Lower lobe of right lung (tissue), 2 donors: ENCODE measurements at regions not wholly inside any gene's neighbourhood (a gene's known extent, or its start where the extent isn't known, plus 50 kb on each side); places are given as distances from the start of the nearest gene placed in this dataset.

Source experiments
- ATAC-seq, 2 donors: fragments of 200-7000 bp; cut with Tn5 transposase; one replicate each; pipeline ENCODE4 v1.9.1; 2020 to 2022; ENCODE audit warnings: mild to moderate bottlenecking in 2 of 2, moderate library complexity in 2 of 2
- DNase-seq: peaks from one replicate; pipeline ENCODE4 v3.0.0-alpha.2; 2020
- H3K27ac ChIP-seq: fragments of 200-600 bp; one replicate; pipeline ENCODE4 v1.8.0; 2022
- H3K27me3 ChIP-seq: fragments of 200-600 bp; one replicate; pipeline ENCODE4 v1.8.0; 2022; ENCODE audit warnings: low read depth
- H3K36me3 ChIP-seq: fragments of 200-600 bp; one replicate; pipeline ENCODE4 v1.8.0; 2022; ENCODE audit warnings: mild to moderate bottlenecking
- H3K4me1 ChIP-seq: fragments of 200-600 bp; one replicate; pipeline ENCODE4 v1.8.0; 2022
- H3K4me3 ChIP-seq: fragments of 200-600 bp; one replicate; pipeline ENCODE4 v1.8.0; 2022; ENCODE audit warnings: mild to moderate bottlenecking
- H3K9me3 ChIP-seq: fragments of 200-600 bp; one replicate; pipeline ENCODE4 v1.8.0; 2022
- intact Hi-C: fragments of 100-400 bp; cut with DNase I; formaldehyde crosslinking; loops from one replicate; pipeline ENCODE4 v1.11.0; 2022
- TF ChIP-seq, protein P1 (sequence below): fragments of 200-600 bp; IDR thresholded peaks from one replicate; pipeline ENCODE4 v1.8.0; 2022; ENCODE audit warnings: antibody characterized with exemption, mild to moderate bottlenecking
- donor health status: DM: no; HTN: yes; CAD: no; lungs with severe emphysema.

GRCh38 chr2:21920721-21921120 is 797.0 kb downstream of the TDRD15 start:
- peaks cover 17% of the 10 kb centered on the region for H3K9me3 ChIP-seq
- H3K4me3 ChIP-seq, result no peak overlapping the region
- H3K4me1 ChIP-seq, result no peaks in the 10 kb centered on the region
- no peaks in the 10 kb centered on the region for H3K36me3 ChIP-seq
- DNase-seq (no peak), ATAC-seq (no peak)
- no peaks in the 10 kb centered on the region for H3K27me3 ChIP-seq
- intact Hi-C loops, result no loop called here
- no peak overlapping the region for H3K27ac ChIP-seq
- TF ChIP-seq, protein P1, sequence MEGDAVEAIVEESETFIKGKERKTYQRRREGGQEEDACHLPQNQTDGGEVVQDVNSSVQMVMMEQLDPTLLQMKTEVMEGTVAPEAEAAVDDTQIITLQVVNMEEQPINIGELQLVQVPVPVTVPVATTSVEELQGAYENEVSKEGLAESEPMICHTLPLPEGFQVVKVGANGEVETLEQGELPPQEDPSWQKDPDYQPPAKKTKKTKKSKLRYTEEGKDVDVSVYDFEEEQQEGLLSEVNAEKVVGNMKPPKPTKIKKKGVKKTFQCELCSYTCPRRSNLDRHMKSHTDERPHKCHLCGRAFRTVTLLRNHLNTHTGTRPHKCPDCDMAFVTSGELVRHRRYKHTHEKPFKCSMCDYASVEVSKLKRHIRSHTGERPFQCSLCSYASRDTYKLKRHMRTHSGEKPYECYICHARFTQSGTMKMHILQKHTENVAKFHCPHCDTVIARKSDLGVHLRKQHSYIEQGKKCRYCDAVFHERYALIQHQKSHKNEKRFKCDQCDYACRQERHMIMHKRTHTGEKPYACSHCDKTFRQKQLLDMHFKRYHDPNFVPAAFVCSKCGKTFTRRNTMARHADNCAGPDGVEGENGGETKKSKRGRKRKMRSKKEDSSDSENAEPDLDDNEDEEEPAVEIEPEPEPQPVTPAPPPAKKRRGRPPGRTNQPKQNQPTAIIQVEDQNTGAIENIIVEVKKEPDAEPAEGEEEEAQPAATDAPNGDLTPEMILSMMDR, result no peak

DNA sequence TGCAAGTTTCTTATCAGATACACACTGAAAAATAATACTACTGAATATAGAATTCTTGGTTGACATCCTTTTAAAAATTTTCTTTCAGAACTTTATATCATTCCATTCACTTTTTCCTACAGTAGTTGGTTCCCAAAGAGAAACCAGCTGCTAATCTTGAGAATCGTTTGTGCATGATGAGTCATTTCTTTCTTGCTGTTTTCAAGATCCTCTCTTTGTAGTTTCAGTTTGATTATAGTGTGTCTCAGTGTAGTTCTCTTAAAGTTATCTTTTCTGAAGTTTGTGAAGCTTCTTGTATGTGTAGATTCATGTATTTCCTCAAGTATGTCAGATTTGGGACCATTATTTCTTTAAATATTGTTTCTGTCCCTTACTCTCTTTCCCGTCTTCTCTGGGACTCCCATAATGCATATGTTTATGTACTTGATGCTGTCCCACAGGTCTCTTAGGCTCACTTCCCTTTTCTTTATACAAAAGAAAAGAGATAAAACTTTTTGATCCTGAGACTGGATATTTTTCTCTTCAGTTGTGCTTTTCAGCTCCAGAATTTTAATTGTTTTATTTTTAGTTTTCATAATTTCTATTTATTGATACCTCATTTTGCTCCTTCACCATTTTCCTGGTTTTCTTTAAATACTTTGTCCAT is 801.0 kb downstream of the TDRD15 start:
- TF ChIP-seq, protein P1, result no peak
- H3K27me3 ChIP-seq, result no peaks in the 10 kb centered on the region
- intact Hi-C loops, result no loop called here
- no peaks in the 10 kb centered on the region for H3K4me1 ChIP-seq
- H3K4me3 ChIP-seq, result no peak overlapping the region
- ATAC-seq (no peak), DNase-seq (no peak)
- H3K27ac ChIP-seq, result no peak overlapping the region
- peaks cover 17% of the 10 kb centered on the region for H3K9me3 ChIP-seq
- no peaks in the 10 kb centered on the region for H3K36me3 ChIP-seq

DNA sequence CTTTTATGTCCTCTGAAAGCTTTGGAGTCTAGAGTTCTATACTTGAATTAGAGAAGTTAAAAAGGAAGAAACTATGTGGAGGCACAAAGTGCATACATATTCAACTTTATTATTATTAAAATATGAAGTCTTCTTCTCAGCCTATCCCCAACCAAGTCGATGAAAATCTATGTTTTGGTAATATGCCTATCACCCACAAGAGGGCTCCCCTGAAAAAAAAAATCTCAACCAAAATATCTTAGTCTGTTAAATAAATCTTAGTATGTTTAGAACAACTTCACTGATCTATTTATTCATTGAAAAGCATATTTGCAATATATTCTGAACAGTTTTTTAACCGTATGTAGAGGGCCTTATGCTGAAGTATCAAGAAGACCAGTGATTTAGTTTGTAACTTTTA is 804.5 kb downstream of the TDRD15 start:
- TF ChIP-seq, protein P1, result no peak
- H3K9me3 ChIP-seq, result peaks cover 17% of the 10 kb centered on the region
- ATAC-seq, result no peak

DNA sequence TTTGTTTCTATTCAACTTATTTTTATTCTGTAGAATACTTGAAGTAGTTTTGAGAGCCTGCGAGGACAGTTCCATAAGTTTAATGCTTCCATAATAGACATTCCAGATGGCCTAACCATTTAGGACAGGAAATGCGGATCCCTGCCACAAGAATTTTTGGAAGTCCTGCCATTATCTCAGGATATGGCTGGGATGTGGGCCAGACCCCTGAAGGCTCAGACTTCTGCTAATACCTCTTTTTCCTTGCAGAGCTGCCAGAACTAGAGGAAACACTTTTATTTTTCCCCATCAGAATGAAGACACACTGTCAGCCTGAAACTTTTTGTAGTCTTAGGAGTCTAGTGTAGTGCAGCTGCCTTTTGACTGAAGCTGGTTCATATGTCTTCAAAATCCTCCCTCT is 806.5 kb downstream of the TDRD15 start:
- peaks cover 2% of the 10 kb centered on the region for H3K9me3 ChIP-seq
- intact Hi-C loops, result no loop called here
- ATAC-seq (no peak), DNase-seq (no peak)
- H3K4me3 ChIP-seq, result no peak overlapping the region
- H3K4me1 ChIP-seq, result no peaks in the 10 kb centered on the region
- no peak overlapping the region for H3K27ac ChIP-seq
- TF ChIP-seq, protein P1, result no peak
- H3K36me3 ChIP-seq, result no peaks in the 10 kb centered on the region
- no peaks in the 10 kb centered on the region for H3K27me3 ChIP-seq

More for the DNA sequence above, 804.5 kb downstream of the TDRD15 start:
- intact Hi-C loops, result no loop called here
- DNase-seq, result no peak
- Histone ChIP-seq H3K27me3 (no peaks in the 10 kb centered on the region), H3K36me3 (no peaks in the 10 kb centered on the region), H3K4me3 (no peak overlapping the region), H3K27ac (no peak overlapping the region), H3K4me1 (no peaks in the 10 kb centered on the region)

DNA sequence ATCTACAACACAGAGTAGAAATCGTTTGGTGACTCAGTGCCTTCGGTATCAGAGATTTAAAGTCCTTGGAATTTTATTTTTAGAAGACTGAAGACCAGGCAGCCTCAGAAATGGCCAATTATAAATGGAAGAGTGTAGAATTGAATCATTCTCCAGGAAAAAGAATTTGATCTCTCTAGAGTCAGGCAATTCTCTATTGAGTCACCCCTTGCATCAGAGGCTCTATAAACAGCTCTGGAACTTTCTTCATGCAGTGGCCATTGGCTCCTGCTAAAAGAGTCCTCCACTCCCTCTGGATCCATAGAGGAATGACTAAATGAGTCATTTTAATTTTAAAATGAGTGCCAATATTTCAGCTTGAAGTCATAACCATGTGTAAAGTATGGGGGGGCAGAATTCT is 816.2 kb downstream of the TDRD15 start:
- Histone ChIP-seq H3K9me3 (no peaks in the 10 kb centered on the region), H3K4me3 (no peak overlapping the region), H3K4me1 (no peaks in the 10 kb centered on the region), H3K27ac (no peak overlapping the region), H3K36me3 (no peaks in the 10 kb centered on the region), H3K27me3 (no peaks in the 10 kb centered on the region)
- ATAC-seq, result no peak
- intact Hi-C loops, result no loop called here
- TF ChIP-seq, protein P1, result no peak
- DNase-seq, result no peak
